ENCODE measurements at regions not wholly inside any gene's neighbourhood (a gene's known extent, or its start where the extent isn't known, plus 50 kb on each side); places are given as distances from the start of the nearest gene placed in this dataset.
"Not testable (repeated sequence)": the region's sequence is repeated elsewhere in the genome, so short reads cannot be mapped to it uniquely, and the experiment has no call there.

GRCh38 chr2:204133476-204133875 lies 196.9 kb downstream of the ICOS start:
- peaks cover 6% of the 10 kb centered on the region for H3K27me3 Mint-ChIP-seq
- H3K36me3 Mint-ChIP-seq: no peaks in the 10 kb centered on the region
- no peak overlapping the region for H3K4me3 Mint-ChIP-seq
- H3K4me1 Mint-ChIP-seq: no peaks in the 10 kb centered on the region
- peaks cover 0 to 3% (median 1%) of the 10 kb centered on the region in 3 donors for H3K9me3 Mint-ChIP-seq
- H3K27ac Mint-ChIP-seq: no peak overlapping the region

- no peak overlapping the region for H3K4me3 Mint-ChIP-seq
Observed at GRCh38 chr2:204134421-204134820, 197.9 kb downstream of the ICOS start.

GRCh38 chr2:204135752-204136151 lies 199.2 kb downstream of the ICOS start:
- no peak overlapping the region for H3K4me3 Mint-ChIP-seq
- H3K27ac Mint-ChIP-seq: no peak overlapping the region
- peaks cover 0 to 1% (median 0%) of the 10 kb centered on the region in 3 donors for H3K9me3 Mint-ChIP-seq
- peaks cover 5% of the 10 kb centered on the region for H3K27me3 Mint-ChIP-seq
- H3K4me1 Mint-ChIP-seq: no peaks in the 10 kb centered on the region
- no peaks in the 10 kb centered on the region for H3K36me3 Mint-ChIP-seq

More at GRCh38 chr2:204134421-204134820, 197.9 kb downstream of the ICOS start:
- Mint-ChIP-seq H3K27me3 (peaks cover 6% of the 10 kb centered on the region), H3K4me1 (no peaks in the 10 kb centered on the region), H3K36me3 (no peaks in the 10 kb centered on the region), H3K27ac (no peak overlapping the region), H3K9me3 (peaks cover 0 to 3% (median 1%) of the 10 kb centered on the region in 3 donors)

- Mint-ChIP-seq H3K36me3 (no peaks in the 10 kb centered on the region), H3K4me3 (no peak overlapping the region), H3K27ac (no peak overlapping the region), H3K9me3 (peaks cover 0 to 1% (median 0%) of the 10 kb centered on the region in 3 donors), H3K4me1 (no peaks in the 10 kb centered on the region), H3K27me3 (peaks cover 5% of the 10 kb centered on the region)
Observed at GRCh38 chr2:204138206-204138605, 201.6 kb downstream of the ICOS start.

DNA sequence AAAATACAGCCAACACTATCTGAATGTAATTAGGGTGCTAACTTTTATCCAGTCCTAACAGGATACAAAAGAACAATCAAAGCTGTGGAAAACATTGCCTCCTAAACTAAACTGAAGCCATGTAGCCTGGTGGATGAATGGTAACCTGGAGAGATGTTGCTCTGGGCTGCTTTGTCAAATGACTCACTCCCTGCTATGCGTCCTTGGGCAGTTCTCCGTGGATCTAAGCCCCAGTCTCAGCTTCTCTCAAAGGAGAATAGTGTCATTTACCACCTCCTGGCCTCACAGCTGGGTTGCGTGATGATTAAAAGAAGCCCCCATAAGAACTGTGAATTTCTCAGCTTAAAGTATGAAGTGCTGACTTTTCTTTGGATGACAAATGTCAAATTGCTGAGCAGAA lies 203.7 kb downstream of the ICOS start:
- no peaks in the 10 kb centered on the region for H3K9me3 Mint-ChIP-seq
- no peak overlapping the region for H3K4me3 Mint-ChIP-seq
- H3K36me3 Mint-ChIP-seq: no peaks in the 10 kb centered on the region
- H3K27ac Mint-ChIP-seq: no peak overlapping the region
- peaks cover 10% of the 10 kb centered on the region for H3K27me3 Mint-ChIP-seq
- peaks cover 0 to 1% (median 0%) of the 10 kb centered on the region in 3 donors for H3K4me1 Mint-ChIP-seq

DNA sequence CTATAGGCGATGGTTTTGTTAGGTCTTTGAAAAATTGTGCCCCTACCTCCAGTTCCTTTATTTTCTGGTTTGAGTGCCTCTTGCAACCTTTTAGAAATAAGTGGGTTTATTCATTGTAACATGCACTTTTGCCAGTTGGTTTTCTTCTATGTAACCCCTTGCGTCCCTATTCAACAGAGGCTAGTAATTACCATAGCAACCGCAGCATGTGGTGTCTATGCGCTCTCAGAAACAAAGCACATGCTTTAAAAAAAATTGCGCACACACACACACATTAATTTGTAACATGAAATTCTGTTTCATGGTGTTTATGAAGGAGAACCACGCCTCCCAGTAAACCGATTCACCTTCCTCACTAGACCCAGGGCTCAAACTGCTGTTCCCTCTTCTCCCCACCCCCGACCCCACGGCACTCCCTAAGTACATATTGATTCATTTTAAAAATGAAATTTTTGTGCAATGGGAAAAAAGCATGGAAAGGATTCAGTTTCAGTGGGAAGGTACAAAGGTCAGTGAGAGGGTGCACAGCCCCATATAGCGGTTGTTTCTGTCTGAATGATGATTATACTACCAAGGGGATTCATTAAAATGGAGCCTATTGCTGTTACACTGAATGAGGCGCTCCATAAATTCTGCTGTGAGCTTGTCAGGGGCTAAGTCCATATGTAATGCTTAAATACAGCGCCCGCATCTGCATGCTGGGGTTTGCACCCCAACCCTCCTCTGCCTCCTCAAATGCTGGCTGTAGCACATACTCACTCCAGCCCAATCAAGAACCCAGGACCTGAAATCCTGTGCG lies 206.9 kb downstream of the ICOS start:
- H3K4me1 Mint-ChIP-seq: peaks cover 2 to 9% (median 4%) of the 10 kb centered on the region in 3 donors
- H3K9me3 Mint-ChIP-seq: no peaks in the 10 kb centered on the region
- no peak overlapping the region for H3K27ac Mint-ChIP-seq
- H3K36me3 Mint-ChIP-seq: no peaks in the 10 kb centered on the region
- H3K4me3 Mint-ChIP-seq: no peak overlapping the region
- peaks cover 25% of the 10 kb centered on the region for H3K27me3 Mint-ChIP-seq

DNA sequence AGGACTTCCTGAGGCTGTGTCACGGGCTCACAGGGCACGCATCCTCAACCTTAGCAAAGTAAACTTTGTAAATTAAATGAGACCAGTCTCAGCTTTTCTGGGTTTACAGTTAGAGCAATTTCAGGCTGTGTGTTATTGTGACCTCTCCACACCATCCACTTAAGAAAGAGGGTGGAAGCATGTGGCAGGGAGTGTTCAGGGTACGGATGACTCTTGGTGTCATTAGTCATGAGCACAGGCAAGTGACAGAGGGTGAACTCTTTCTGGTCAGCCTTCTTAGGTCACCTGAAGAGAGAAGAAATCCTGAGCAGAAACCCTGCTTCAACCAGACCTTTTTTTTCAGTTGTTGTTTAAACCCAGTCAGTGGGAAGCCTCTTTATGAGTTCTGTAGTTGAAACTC lies 207.9 kb downstream of the ICOS start:
- Mint-ChIP-seq H3K36me3 (no peaks in the 10 kb centered on the region), H3K27ac (no peak overlapping the region), H3K4me3 (no peak overlapping the region), H3K27me3 (peaks cover 25% of the 10 kb centered on the region), H3K4me1 (peaks cover 2 to 9% (median 4%) of the 10 kb centered on the region in 3 donors), H3K9me3 (no peaks in the 10 kb centered on the region)

DNA sequence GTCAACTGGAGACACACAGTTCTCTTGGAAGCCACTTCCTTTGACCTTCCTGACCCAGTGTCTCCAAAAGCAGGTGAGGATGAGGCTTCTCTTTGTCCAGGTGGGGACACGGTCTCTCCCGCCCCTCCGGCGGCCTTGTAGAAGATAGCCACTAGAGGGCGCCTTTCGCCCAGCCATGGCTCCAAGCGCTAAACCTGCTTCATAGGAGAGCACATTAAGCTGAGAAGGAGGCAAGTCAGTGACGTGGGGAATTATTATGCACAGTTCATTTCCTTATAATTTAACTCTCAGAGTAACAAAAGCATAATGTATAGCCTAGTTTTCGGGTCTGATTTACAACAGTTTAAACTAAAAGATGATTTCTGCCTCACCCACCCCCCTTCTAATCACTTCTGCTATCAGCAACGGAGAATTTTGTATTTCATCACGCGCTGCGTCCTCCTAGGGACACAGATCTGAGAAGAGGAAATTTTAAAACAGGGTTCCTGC lies 208.7 kb downstream of the ICOS start:
- no peaks in the 10 kb centered on the region for H3K9me3 Mint-ChIP-seq
- H3K27ac Mint-ChIP-seq: no peak overlapping the region
- H3K4me1 Mint-ChIP-seq: peaks cover 2 to 9% (median 4%) of the 10 kb centered on the region in 3 donors
- peaks cover 25% of the 10 kb centered on the region for H3K27me3 Mint-ChIP-seq
- H3K36me3 Mint-ChIP-seq: no peaks in the 10 kb centered on the region
- peak overlapping the region; percentile 53 to 73 (median 64) for H3K4me3 Mint-ChIP-seq

DNA sequence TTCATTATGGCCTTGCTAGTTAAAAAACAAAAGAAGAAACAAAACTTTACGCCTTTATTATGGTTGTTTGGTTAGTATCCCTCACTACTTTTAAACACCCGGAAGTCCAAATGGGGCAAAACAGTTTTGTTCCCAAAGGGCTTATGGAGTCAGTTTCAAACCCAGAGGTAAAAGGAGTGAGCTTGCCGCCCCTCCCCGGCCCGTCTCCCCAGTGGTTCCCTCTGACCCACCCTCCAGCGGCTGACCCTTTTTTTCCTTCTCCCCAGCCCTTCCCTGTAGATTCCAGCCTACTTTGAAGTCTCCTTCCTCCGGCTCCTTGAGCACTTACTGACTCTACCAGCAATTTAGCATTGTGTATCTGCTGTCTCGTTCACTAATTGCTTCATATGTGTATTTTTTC lies 209.2 kb downstream of the ICOS start:
- H3K27ac Mint-ChIP-seq: no peak overlapping the region

GRCh38 chr2:204147040-204147439 lies 210.5 kb downstream of the ICOS start:
- not testable (repeated sequence) for H3K4me1 Mint-ChIP-seq, H3K36me3 Mint-ChIP-seq, H3K27ac Mint-ChIP-seq, H3K9me3 Mint-ChIP-seq, H3K4me3 Mint-ChIP-seq
- H3K27me3 Mint-ChIP-seq: peaks cover 23% of the 10 kb centered on the region

More for the DNA sequence above, 209.2 kb downstream of the ICOS start:
- H3K27me3 Mint-ChIP-seq: peaks cover 23% of the 10 kb centered on the region
- peaks cover 2 to 9% (median 4%) of the 10 kb centered on the region in 3 donors for H3K4me1 Mint-ChIP-seq
- H3K4me3 Mint-ChIP-seq: peak overlapping the region in 3 of 4 donors; percentile 13 to 67 (median 61)
- H3K36me3 Mint-ChIP-seq: no peaks in the 10 kb centered on the region
- H3K9me3 Mint-ChIP-seq: no peaks in the 10 kb centered on the region

- peaks cover 17% of the 10 kb centered on the region for H3K27me3 Mint-ChIP-seq
- peak overlapping the region in 1 of 4 donors; percentile 30 for H3K4me3 Mint-ChIP-seq
Observed at GRCh38 chr2:204150721-204151120, 214.2 kb downstream of the ICOS start.

GRCh38 chr2:204152616-204153015 lies 216.1 kb downstream of the ICOS start:
- Mint-ChIP-seq H3K27me3 (peaks cover 9% of the 10 kb centered on the region), H3K36me3 (no peaks in the 10 kb centered on the region), H3K4me3 (no peak overlapping the region), H3K9me3 (peaks cover 0 to 5% (median 3%) of the 10 kb centered on the region in 3 donors), H3K27ac (no peak overlapping the region), H3K4me1 (no peaks in the 10 kb centered on the region)

More at GRCh38 chr2:204150721-204151120, 214.2 kb downstream of the ICOS start:
- H3K36me3 Mint-ChIP-seq: no peaks in the 10 kb centered on the region
- H3K9me3 Mint-ChIP-seq: no peaks in the 10 kb centered on the region
- no peak overlapping the region for H3K27ac Mint-ChIP-seq
- peaks cover 0 to 4% (median 2%) of the 10 kb centered on the region in 3 donors for H3K4me1 Mint-ChIP-seq

- Mint-ChIP-seq H3K27me3 (peaks cover 6% of the 10 kb centered on the region), H3K27ac (no peak overlapping the region)
Observed at GRCh38 chr2:204154863-204155262, 218.3 kb downstream of the ICOS start.

GRCh38 chr2:204156456-204156855 lies 219.9 kb downstream of the ICOS start:
- H3K4me1 Mint-ChIP-seq: no peaks in the 10 kb centered on the region
- H3K4me3 Mint-ChIP-seq: no peak overlapping the region
- H3K9me3 Mint-ChIP-seq: peaks cover 0 to 5% (median 4%) of the 10 kb centered on the region in 3 donors
- H3K27ac Mint-ChIP-seq: no peak overlapping the region
- no peaks in the 10 kb centered on the region for H3K36me3 Mint-ChIP-seq
- H3K27me3 Mint-ChIP-seq: peaks cover 6% of the 10 kb centered on the region

More at GRCh38 chr2:204154863-204155262, 218.3 kb downstream of the ICOS start:
- peaks cover 0 to 5% (median 4%) of the 10 kb centered on the region in 3 donors for H3K9me3 Mint-ChIP-seq
- H3K4me1 Mint-ChIP-seq: no peaks in the 10 kb centered on the region
- no peaks in the 10 kb centered on the region for H3K36me3 Mint-ChIP-seq
- no peak overlapping the region for H3K4me3 Mint-ChIP-seq

- H3K27ac Mint-ChIP-seq: no peak overlapping the region
- no peaks in the 10 kb centered on the region for H3K36me3 Mint-ChIP-seq
- H3K4me3 Mint-ChIP-seq: no peak overlapping the region
- peaks cover 0 to 5% (median 4%) of the 10 kb centered on the region in 3 donors for H3K9me3 Mint-ChIP-seq
- H3K27me3 Mint-ChIP-seq: peaks cover 6% of the 10 kb centered on the region
- H3K4me1 Mint-ChIP-seq: no peaks in the 10 kb centered on the region
Observed at GRCh38 chr2:204157684-204158083, 221.1 kb downstream of the ICOS start.

GRCh38 chr2:204159526-204159925 lies 223.0 kb downstream of the ICOS start:
- Mint-ChIP-seq H3K36me3 (no peaks in the 10 kb centered on the region), H3K27ac (no peak overlapping the region), H3K4me3 (no peak overlapping the region), H3K4me1 (no peaks in the 10 kb centered on the region), H3K27me3 (peaks cover 6% of the 10 kb centered on the region), H3K9me3 (peaks cover 2 to 12% (median 4%) of the 10 kb centered on the region in 3 donors)

All from IgD-negative memory B cell (primary cell).